Liver (tissue), 3 donors: ENCODE measurements at regions not wholly inside any gene's neighbourhood (a gene's known extent, or its start where the extent isn't known, plus 50 kb on each side); places are given as distances from the start of the nearest gene placed in this dataset.

Experiments
- ATF3 ChIP-seq: IDR thresholded peaks from 2 replicates; pipeline ENCODE4 v1.6.1; 2016; ENCODE audit warnings: antibody characterized with exemption
- EGR1 ChIP-seq, 2 donors: IDR thresholded peaks; 2 replicates each; pipeline ENCODE4 v1.6.1; 2016 to 2018; ENCODE audit warnings: antibody characterized with exemption in 2 of 2, low read depth in 2 of 2
- FOXA1 ChIP-seq: IDR thresholded peaks from 2 replicates; pipeline ENCODE4 v1.6.1; 2016; ENCODE audit warnings: antibody characterized with exemption
- GABPA ChIP-seq, 2 donors: IDR thresholded peaks in 1 of 2; conservative IDR thresholded peaks in 1 of 2; 2 replicates each; pipeline ENCODE4 v1.6.1; 2016; ENCODE audit warnings: antibody characterized with exemption in 2 of 2, mild to moderate bottlenecking in 1 of 2, moderate library complexity in 1 of 2
- JUND ChIP-seq, 2 donors: IDR thresholded peaks; 2 replicates each; pipeline ENCODE4 v1.6.1; 2016; ENCODE audit warnings: antibody characterized with exemption in 2 of 2
- RAD21 ChIP-seq, 2 donors: IDR thresholded peaks; 2 replicates each; pipeline ENCODE4 v1.6.1; 2016; ENCODE audit warnings: antibody characterized with exemption in 2 of 2, mild to moderate bottlenecking in 2 of 2
- RXRA ChIP-seq, 2 donors: IDR thresholded peaks; 2 replicates each; pipeline ENCODE4 v1.6.1; 2017 to 2018; ENCODE audit warnings: antibody characterized with exemption in 2 of 2, mild to moderate bottlenecking in 1 of 2
- SP1 ChIP-seq: IDR thresholded peaks from 2 replicates; pipeline ENCODE4 v1.6.1; 2018; ENCODE audit warnings: antibody characterized with exemption, mild to moderate bottlenecking
- TAF1 ChIP-seq: conservative IDR thresholded peaks from 2 replicates; pipeline ENCODE4 v1.6.1; 2016; ENCODE audit warnings: antibody characterized with exemption, mild to moderate bottlenecking
- YY1 ChIP-seq: IDR thresholded peaks from 2 replicates; pipeline ENCODE4 v1.6.1; 2016; ENCODE audit warnings: antibody characterized with exemption, mild to moderate bottlenecking
- TF ChIP-seq, protein P1 (sequence below): fragments of 150-350 bp; IDR thresholded peaks from 2 replicates; pipeline ENCODE4 v1.5.1; 2017; ENCODE audit warnings: improper control_type of control experiment, low read depth, low read length; ENCODE audit not compliant: missing input control
- TF ChIP-seq, protein P2 (sequence below): IDR thresholded peaks from 2 replicates; pipeline ENCODE4 v1.6.1; 2016; ENCODE audit warnings: antibody characterized with exemption, mild to moderate bottlenecking
- donor health status: healthy.
- donor health status: healthy.

DNA sequence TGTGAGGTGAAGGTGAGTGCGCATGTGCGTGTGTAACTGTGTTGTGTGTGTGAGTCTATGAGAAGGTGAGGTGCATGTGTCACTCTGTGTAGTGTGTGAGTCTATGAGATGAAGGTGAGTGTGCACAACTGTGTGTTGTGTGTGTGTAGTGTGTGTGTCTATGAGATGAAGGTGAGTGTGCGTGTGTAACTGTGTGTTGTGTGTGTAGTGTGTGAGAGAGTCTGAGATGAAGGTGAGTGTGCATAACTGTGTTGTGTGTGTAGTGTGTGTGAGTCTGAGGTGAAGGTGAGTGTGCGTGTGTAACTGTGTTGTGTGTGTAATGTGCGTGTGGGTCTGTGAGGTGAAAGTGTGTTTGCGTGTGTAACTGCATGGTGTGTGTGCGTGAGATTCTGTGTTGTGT, 154.0 kb downstream of the FOXD2 start:
- TF ChIP-seq, protein P1, sequence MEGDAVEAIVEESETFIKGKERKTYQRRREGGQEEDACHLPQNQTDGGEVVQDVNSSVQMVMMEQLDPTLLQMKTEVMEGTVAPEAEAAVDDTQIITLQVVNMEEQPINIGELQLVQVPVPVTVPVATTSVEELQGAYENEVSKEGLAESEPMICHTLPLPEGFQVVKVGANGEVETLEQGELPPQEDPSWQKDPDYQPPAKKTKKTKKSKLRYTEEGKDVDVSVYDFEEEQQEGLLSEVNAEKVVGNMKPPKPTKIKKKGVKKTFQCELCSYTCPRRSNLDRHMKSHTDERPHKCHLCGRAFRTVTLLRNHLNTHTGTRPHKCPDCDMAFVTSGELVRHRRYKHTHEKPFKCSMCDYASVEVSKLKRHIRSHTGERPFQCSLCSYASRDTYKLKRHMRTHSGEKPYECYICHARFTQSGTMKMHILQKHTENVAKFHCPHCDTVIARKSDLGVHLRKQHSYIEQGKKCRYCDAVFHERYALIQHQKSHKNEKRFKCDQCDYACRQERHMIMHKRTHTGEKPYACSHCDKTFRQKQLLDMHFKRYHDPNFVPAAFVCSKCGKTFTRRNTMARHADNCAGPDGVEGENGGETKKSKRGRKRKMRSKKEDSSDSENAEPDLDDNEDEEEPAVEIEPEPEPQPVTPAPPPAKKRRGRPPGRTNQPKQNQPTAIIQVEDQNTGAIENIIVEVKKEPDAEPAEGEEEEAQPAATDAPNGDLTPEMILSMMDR, result no peak
- TF ChIP-seq, protein P2, sequence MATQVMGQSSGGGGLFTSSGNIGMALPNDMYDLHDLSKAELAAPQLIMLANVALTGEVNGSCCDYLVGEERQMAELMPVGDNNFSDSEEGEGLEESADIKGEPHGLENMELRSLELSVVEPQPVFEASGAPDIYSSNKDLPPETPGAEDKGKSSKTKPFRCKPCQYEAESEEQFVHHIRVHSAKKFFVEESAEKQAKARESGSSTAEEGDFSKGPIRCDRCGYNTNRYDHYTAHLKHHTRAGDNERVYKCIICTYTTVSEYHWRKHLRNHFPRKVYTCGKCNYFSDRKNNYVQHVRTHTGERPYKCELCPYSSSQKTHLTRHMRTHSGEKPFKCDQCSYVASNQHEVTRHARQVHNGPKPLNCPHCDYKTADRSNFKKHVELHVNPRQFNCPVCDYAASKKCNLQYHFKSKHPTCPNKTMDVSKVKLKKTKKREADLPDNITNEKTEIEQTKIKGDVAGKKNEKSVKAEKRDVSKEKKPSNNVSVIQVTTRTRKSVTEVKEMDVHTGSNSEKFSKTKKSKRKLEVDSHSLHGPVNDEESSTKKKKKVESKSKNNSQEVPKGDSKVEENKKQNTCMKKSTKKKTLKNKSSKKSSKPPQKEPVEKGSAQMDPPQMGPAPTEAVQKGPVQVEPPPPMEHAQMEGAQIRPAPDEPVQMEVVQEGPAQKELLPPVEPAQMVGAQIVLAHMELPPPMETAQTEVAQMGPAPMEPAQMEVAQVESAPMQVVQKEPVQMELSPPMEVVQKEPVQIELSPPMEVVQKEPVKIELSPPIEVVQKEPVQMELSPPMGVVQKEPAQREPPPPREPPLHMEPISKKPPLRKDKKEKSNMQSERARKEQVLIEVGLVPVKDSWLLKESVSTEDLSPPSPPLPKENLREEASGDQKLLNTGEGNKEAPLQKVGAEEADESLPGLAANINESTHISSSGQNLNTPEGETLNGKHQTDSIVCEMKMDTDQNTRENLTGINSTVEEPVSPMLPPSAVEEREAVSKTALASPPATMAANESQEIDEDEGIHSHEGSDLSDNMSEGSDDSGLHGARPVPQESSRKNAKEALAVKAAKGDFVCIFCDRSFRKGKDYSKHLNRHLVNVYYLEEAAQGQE, result no peak
- TF ChIP-seq SP1 (no peak), JUND (IDR thresholded peaks at IDR 0.05) (no peak), YY1 (no peak), ATF3 (no peak), GABPA (IDR thresholded peaks at IDR 0.05 in 1 of 2, conservative IDR thresholded peaks at IDR 0.05 in 1 of 2) (no peak), FOXA1 (no peak), TAF1 (no peak), RXRA (IDR thresholded peaks at IDR 0.05) (no peak), EGR1 (IDR thresholded peaks at IDR 0.05; ENCODE audit: low read depth in 2 of 2) (no peak), RAD21 (IDR thresholded peaks at IDR 0.05) (no peak)
